ENCODE measurements at regions not wholly inside any gene's neighbourhood (a gene's known extent, or its start where the extent isn't known, plus 50 kb on each side); places are given as distances from the start of the nearest gene placed in this dataset.
A peak's percentile ranks its signal among the peaks of the same experiment; 100 is the strongest.

- H3K36me3 ChIP-seq (replicated peaks; ENCODE audit: insufficient read depth, low read depth), result no peaks in the 10 kb centered on the region
- no peak for DNase-seq (ENCODE audit: low spot score)
- H3K79me2 ChIP-seq, result peaks cover 79% of the 10 kb centered on the region
- H3K9me3 ChIP-seq (ENCODE audit: low read depth), result no peaks in the 10 kb centered on the region
- no peak overlapping the region for H2AFZ ChIP-seq
- no peaks in the 10 kb centered on the region for H3K9me2 ChIP-seq (replicated peaks; ENCODE audit: insufficient read depth)
- H4K20me1 ChIP-seq (ENCODE audit: insufficient read depth, poor library complexity, severe bottlenecking), result no peaks in the 10 kb centered on the region
- H3K4me1 ChIP-seq (ENCODE audit: insufficient read depth), result peaks cover 5% of the 10 kb centered on the region
- peak overlapping the region; percentile 77 for H3K27ac ChIP-seq
- peak overlapping the region; percentile 55 for H3K4me3 ChIP-seq
- WGBS (ENCODE audit: low lambda C conversion rate, missing lambda C conversion rate), result 60% methylated on average over 10 of the region's 10 CpGs
- TF ChIP-seq EZH2 (IDR thresholded peaks at IDR 0.05; ENCODE audit: borderline replicate concordance), result no peak
- no peak for TF ChIP-seq EZH2phosphoT487 (IDR thresholded peaks at IDR 0.05; ENCODE audit: low read depth, severe bottlenecking, unreplicated experiment)
- TF ChIP-seq CTCF (IDR thresholded peaks at IDR 0.05; ENCODE audit: poor library complexity), result no peak
- peak overlapping the region; percentile 81 for H3K4me2 ChIP-seq
- H3K27me3 ChIP-seq, result no peaks in the 10 kb centered on the region
Observed at GRCh38 chr13:50078895-50079654, 63.8 kb downstream of the KCNRG start.

DNA sequence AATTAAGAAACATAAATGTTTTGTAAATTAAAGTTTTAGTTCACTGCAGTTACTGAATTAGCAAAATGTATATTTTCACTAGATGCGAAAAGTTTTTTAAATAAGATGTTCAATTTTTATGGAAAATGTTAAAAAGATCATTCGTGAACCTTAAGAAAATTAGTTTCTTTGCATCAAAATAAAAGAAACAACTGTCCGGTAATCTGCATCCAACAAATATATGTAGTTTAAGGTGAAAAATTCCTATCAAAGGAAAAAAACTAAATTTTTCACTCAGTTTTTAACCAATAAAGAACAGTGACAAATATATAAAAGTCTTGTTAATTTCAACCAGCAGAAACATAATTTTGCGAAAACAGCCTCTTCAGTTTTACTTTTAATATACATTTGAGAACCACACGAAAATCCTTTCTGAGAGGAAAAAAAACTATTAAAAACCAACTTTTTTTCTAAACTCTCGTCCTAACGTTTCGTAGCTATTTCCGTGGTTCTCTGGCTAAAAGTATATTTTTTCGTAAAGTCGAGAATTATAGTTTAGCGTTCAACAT lies 64.5 kb downstream of the KCNRG start:
- DNase-seq (ENCODE audit: low spot score), result no peak
- TF ChIP-seq CTCF (IDR thresholded peaks at IDR 0.05; ENCODE audit: poor library complexity), result no peak
- no peak for TF ChIP-seq EZH2phosphoT487 (IDR thresholded peaks at IDR 0.05; ENCODE audit: low read depth, severe bottlenecking, unreplicated experiment)
- TF ChIP-seq EZH2 (IDR thresholded peaks at IDR 0.05; ENCODE audit: borderline replicate concordance), result no peak
- peaks cover 79% of the 10 kb centered on the region for H3K79me2 ChIP-seq
- no peaks in the 10 kb centered on the region for H3K27me3 ChIP-seq
- peak overlapping the region; percentile 77 for H3K27ac ChIP-seq
- H3K4me2 ChIP-seq, result peak overlapping the region; percentile 81
- 23% methylated on average over 12 of the region's 12 CpGs for WGBS (ENCODE audit: low lambda C conversion rate, missing lambda C conversion rate)
- no peaks in the 10 kb centered on the region for H3K9me2 ChIP-seq (replicated peaks; ENCODE audit: insufficient read depth)
- H2AFZ ChIP-seq, result peak overlapping the region; percentile 36
- peaks cover 5% of the 10 kb centered on the region for H3K4me1 ChIP-seq (ENCODE audit: insufficient read depth)
- peak overlapping the region; percentile 55 for H3K4me3 ChIP-seq
- no peaks in the 10 kb centered on the region for H4K20me1 ChIP-seq (ENCODE audit: insufficient read depth, poor library complexity, severe bottlenecking)
- H3K9me3 ChIP-seq (ENCODE audit: low read depth), result no peaks in the 10 kb centered on the region
- no peaks in the 10 kb centered on the region for H3K36me3 ChIP-seq (replicated peaks; ENCODE audit: insufficient read depth, low read depth)

GRCh38 chr13:50080203-50080910 lies 65.1 kb downstream of the KCNRG start:
- H3K4me1 ChIP-seq (ENCODE audit: insufficient read depth), result peaks cover 5% of the 10 kb centered on the region
- TF ChIP-seq CTCF (IDR thresholded peaks at IDR 0.05; ENCODE audit: poor library complexity) (no peak), EZH2phosphoT487 (IDR thresholded peaks at IDR 0.05; ENCODE audit: low read depth, severe bottlenecking, unreplicated experiment) (peak; percentile 30)
- H3K9me2 ChIP-seq (replicated peaks; ENCODE audit: insufficient read depth), result no peaks in the 10 kb centered on the region
- peak overlapping the region; percentile 36 for H2AFZ ChIP-seq
- peaks cover 74% of the 10 kb centered on the region for H3K79me2 ChIP-seq
- peak overlapping the region; percentile 77 for H3K27ac ChIP-seq
- H3K9me3 ChIP-seq (ENCODE audit: low read depth), result no peaks in the 10 kb centered on the region
- no peaks in the 10 kb centered on the region for H3K36me3 ChIP-seq (replicated peaks; ENCODE audit: insufficient read depth, low read depth)
- H3K4me2 ChIP-seq, result peak overlapping the region; percentile 81
- no peaks in the 10 kb centered on the region for H3K27me3 ChIP-seq
- under 1% methylated on average over 29 of the region's 29 CpGs for WGBS (ENCODE audit: low lambda C conversion rate, missing lambda C conversion rate)
- peak; percentile 43 for DNase-seq (ENCODE audit: low spot score)
- H4K20me1 ChIP-seq (ENCODE audit: insufficient read depth, poor library complexity, severe bottlenecking), result no peaks in the 10 kb centered on the region
- peak overlapping the region; percentile 55 for H3K4me3 ChIP-seq

Measured in hepatocyte (in vitro differentiated cells).